ENCODE measurements at regions not wholly inside any gene's neighbourhood (a gene's known extent, or its start where the extent isn't known, plus 50 kb on each side); places are given as distances from the start of the nearest gene placed in this dataset.

- Histone ChIP-seq H3K4me1 (replicated peaks in 1 of 4; ENCODE audit: control insufficient read depth in 3 of 4, insufficient read depth in 4 of 4, low read length in 3 of 4) (no peaks in the 10 kb centered on the region), H3K14ac (ENCODE audit: insufficient read length) (no peak overlapping the region), H2AK5ac (ENCODE audit: low read depth, low read length) (no peak overlapping the region), H2BK12ac (ENCODE audit: low read depth, low read length) (no peak overlapping the region), H3K56ac (replicated peaks; ENCODE audit: insufficient read length, low read depth, low read length) (no peak overlapping the region), H3K23ac (ENCODE audit: insufficient read length) (no peak overlapping the region), H2BK20ac (ENCODE audit: low read length) (no peak overlapping the region), H3K36me3 (ENCODE audit: control insufficient read depth in 2 of 4, insufficient read depth in 4 of 4, low read length in 3 of 4) (no peaks in the 10 kb centered on the region), H4K8ac (ENCODE audit: extremely low read depth, insufficient read depth, low read length) (no peak overlapping the region), H3K79me1 (ENCODE audit: low read depth, low read length) (no peaks in the 10 kb centered on the region), H3K79me2 (ENCODE audit: control insufficient read depth in 1 of 2, insufficient read depth in 2 of 2, low read length in 2 of 2) (no peaks in the 10 kb centered on the region), H3K27ac (ENCODE audit: low read depth, low read length) (no peak overlapping the region), H3K4me3 (ENCODE audit: extremely low read depth in 1 of 4, insufficient read depth in 2 of 4, low read depth in 3 of 4, low read length in 4 of 4) (no peak overlapping the region), H3K9me3 (ENCODE audit: insufficient read depth in 2 of 2, low read depth in 1 of 2, low read length in 1 of 2) (no peaks in the 10 kb centered on the region), H3K4me2 (ENCODE audit: insufficient read depth in 1 of 2, low read depth in 2 of 2, low read length in 2 of 2) (no peak overlapping the region), H3K23me2 (ENCODE audit: low read depth, low read length) (no peaks in the 10 kb centered on the region; the same call in 1 of the 2 replicates), H3K9ac (replicated peaks in 1 of 4; ENCODE audit: extremely low read depth in 1 of 4, low read depth in 3 of 4, low read length in 3 of 4) (no peak overlapping the region), H4K20me1 (replicated peaks in 1 of 2; ENCODE audit: control insufficient read depth in 1 of 2, insufficient read depth in 2 of 2, low read length in 2 of 2) (no peaks in the 10 kb centered on the region), H4K5ac (ENCODE audit: insufficient read length, low read depth, low read length) (no peak overlapping the region), H2BK15ac (ENCODE audit: low read length) (no peak overlapping the region), H2AFZ (ENCODE audit: low read length) (no peak overlapping the region), H3K4ac (replicated peaks; ENCODE audit: insufficient read length, low read depth, low read length) (no peak overlapping the region), H2BK120ac (replicated peaks; ENCODE audit: low read depth, low read length) (no peak overlapping the region), H4K91ac (replicated peaks; ENCODE audit: insufficient read length, low read length) (no peak overlapping the region), H2BK5ac (ENCODE audit: low read depth, low read length) (no peak overlapping the region), H3K18ac (ENCODE audit: extremely low read depth, low read length) (no peak overlapping the region), H3K27me3 (replicated peaks in 1 of 4; ENCODE audit: control insufficient read depth in 3 of 4, extremely low read depth in 1 of 4, insufficient read depth in 3 of 4, low read length in 3 of 4) (no peaks in the 10 kb centered on the region)
- WGBS, 2 experiments (ENCODE audit: extremely low coverage in 1 of 2, insufficient coverage in 1 of 2, insufficient read length in 1 of 2, insufficient replicate concordance in 2 of 2, low coverage in 1 of 2, low lambda C conversion rate in 2 of 2, missing lambda C conversion rate in 1 of 2), result 100% methylated on average over 2 of the region's 2 CpGs; no CpG with 5 or more reads in 1 of the 2 experiments
- CTCF ChIA-PET (ENCODE audit: partially characterized antibody), result no interaction called here
- POLR2A ChIA-PET (ENCODE audit: partially characterized antibody), result no interaction called here
- no peak for FAIRE-seq
- no peak for DNase-seq (ENCODE audit: low read depth in 1 of 2, low spot score in 2 of 2)
- TF ChIP-seq RFX5 (IDR thresholded peaks at IDR 0.05; ENCODE audit: borderline replicate concordance, low read depth, low read length), result no peak
- TF ChIP-seq RNF2 (IDR thresholded peaks at IDR 0.05; ENCODE audit: borderline replicate concordance, low read depth, low read length, missing control alignments, poor library complexity, severe bottlenecking), result no peak
- TF ChIP-seq CREB1 (IDR thresholded peaks at IDR 0.05), result no peak
- no peak for TF ChIP-seq SRF (IDR thresholded peaks at IDR 0.05; ENCODE audit: low read depth, low read length)
- TF ChIP-seq TAF7 (optimal IDR thresholded peaks at IDR 0.05; ENCODE audit: borderline replicate concordance, low read depth, low read length), result no peak
Measured at GRCh38 chr7:81197266-81197665, 278.4 kb upstream of the SEMA3C start.
